Activated T-cell treated with anti-CD3 and anti-CD28 coated beads for 24 hours (primary cell): ENCODE measurements at regions not wholly inside any gene's neighbourhood (a gene's known extent, or its start where the extent isn't known, plus 50 kb on each side); places are given as distances from the start of the nearest gene placed in this dataset.

Experiments used
- DNase-seq: peaks from one replicate; pipeline ENCODE4 v3.0.0-alpha.2; 2020; ENCODE audit warnings: low read depth

DNA sequence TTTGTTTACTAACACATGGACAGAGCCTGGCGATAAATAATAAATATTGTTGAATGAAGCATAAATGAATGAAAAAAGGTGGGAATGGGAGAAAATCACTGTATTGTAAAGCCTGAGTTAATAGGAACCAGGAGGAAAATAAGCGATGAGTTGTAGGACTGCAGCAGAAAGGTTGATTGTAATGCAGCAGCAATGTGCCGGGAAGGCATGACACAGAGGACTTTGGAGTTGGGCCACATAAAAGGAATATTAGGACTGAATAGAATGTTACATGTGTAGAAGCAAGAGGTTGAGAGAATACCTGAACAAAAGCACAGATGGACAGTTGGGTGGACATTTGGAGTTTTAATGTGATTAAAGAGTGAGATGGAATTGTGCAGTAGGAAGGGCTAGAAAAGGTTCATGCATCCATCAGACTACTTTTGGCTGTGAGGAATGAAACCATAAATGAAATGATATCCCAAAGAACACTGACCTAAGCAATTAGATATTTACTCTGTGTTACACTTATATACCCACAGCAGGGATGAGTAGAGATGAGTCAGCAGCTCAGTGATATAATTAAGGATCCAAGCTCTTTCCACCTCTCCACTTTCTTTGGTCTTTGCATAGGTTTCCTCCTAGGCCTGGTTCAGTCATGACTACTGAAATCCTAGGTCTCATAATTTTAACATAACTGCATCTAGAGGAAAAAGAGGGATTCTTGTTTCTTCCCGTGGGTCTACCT is 55.4 kb downstream of the CCER1 start:
- DNase-seq, result no peak

DNA sequence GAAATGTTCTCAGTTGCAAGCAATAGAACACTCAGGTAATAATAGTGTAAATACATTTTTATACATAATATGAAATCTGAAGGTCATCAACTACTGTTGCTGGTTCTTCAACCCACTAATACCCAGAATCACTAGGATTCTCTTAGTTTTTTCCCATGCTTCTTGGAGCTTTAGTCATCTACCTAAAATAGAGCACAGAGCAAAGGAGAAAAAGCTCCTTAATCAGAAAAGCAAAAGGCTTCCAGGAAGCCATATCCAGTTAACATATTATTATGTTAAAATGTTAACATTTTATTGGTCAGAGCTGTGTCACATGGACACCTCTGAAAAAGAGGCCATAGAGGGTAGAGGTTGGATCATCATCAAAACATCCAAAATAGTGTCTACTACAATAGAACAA is 57.0 kb downstream of the CCER1 start:
- DNase-seq, result no peak

DNA sequence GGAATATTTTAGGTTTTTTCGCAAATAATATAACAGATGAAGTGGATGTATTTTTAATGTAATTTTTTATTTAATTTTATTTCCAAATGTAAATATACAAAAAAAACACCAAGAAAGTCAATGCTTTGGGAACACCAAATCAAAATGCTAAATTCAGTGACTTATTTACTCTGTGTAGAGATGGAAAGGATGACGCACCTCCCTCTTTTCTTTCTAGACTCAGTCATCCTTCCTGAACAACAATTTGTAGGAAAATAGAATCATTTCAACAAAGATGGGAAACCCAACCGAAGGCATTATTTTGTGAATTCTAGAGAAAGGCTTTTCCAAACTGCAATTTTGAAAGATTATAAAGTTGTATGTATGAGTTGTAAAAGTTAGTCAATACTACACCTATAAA is 57.7 kb downstream of the CCER1 start:
- no peak for DNase-seq

DNA sequence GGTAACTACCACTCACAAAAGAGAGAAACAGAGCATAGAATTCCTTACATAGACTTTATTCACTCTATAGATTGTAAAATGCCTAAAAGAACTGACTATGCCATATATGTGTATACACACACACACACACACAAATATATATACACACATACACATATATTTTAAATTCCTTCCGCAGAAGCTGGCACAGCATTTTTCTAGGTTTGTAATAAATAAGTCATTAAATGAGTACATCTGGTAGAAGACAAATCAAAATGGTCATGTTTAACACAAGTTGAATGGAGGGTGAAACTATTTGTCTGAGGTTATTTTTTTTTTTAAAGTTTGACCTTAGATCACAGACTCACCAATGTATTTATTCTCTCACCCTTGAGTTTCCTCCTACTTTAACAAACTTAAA is 58.2 kb downstream of the CCER1 start:
- DNase-seq, result no peak

DNA sequence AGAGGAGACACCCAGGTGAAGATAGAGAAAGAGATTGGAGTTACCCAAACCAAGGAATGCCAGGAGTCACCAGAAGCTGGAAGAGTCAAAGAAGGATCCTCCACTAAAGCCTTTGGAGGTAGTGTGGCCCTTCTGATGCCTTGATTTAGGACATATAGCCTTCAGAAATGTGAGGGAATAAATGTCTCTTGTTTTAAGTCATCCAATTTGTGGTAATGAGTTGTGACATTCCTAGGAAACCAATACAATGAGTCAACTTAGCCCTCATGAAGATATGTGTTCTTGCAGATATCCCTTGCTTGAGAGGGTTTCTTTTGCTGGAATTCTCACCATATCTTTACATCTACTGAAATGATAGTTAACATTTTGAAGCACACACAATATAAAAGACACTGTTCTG is 58.8 kb downstream of the CCER1 start:
- DNase-seq, result no peak

DNA sequence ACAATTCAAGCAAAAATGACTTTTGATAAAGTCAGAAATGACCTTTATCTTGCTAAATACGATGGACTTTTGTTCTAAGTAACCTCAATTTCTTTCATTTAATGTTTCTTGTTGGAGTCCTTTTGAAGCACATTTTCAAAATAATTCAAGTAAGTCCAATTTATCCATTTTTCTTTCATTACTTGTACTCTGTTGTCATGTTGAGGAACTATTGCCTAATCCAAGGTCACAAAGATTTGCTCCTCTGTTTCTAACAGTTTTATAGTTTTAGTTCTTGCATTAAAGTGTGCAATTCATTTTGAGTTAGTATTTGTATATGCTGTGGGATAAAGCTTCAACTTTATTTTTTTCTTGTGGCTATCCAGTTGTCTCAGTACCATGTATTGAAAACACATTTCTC is 66.7 kb downstream of the CCER1 start:
- no peak for DNase-seq

DNA sequence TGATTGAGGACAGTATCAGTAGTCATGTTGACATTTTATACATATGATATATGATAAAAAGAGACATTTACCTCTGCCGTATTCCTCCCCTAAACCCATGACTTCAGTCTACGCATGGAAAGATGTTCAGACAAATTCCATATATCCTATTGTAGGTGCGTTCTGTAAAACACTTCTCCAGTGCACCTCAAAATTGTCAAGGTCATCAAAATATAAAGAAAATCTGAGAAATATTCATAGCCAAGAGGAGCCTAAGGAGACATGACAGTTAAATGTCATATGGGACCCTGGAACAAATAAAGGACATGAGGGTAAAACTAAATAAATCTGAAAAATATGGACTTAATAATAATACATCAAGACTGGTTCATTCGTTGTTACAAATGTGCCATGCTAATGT is 71.5 kb downstream of the CCER1 start:
- no peak for DNase-seq

DNA sequence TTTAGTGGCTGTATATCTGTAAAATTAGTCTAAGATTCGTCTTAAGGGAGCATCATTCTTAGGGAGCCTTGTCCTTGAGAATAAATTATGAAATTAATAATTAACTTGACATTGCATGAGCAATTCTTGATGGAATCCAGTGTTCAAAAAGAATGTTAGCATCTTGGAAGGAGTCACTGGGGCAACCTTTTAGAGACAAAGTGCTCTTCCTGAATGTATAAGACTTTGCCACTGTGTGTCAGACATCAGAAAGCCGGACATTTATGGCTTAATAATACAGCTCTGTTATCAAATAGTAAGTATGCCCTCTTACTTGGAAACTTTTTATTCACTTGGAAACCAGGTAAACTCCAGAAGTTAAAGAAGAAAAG is 83.3 kb downstream of the CCER1 start:
- DNase-seq, result no peak

DNA sequence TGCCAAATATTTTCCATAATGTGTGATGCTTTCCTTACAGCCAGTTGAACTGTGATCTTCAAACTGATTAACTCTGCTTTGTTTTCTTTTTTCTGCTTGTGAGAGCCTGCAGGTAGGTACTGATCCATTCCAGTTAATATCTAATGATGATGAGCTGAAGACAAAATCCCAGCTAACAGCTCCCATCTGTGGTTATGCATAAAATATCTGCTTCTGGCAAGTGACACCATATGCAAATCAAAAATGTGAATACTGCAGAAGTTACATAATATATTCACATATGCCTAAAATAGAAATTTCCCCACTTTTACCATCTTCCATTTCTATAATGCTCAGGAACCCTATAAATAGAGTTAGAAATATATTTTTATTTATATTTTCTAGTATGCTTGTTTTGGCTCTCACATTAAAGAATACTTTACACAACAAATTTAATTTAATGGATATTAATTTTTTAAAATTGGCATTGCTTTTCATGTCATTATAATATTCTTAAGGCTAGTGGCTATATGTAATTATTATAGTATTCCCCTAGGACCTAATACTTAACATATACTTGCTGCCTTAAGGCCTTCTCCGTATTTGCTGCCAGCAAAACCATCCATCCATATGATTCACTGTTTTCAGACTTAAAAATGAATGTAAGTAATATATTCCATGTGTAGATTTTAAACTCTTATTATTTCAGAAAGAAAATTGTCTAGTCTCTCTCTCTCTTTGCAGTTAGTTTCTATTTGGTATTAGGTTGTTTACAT is 83.8 kb downstream of the CCER1 start:
- DNase-seq, result no peak

DNA sequence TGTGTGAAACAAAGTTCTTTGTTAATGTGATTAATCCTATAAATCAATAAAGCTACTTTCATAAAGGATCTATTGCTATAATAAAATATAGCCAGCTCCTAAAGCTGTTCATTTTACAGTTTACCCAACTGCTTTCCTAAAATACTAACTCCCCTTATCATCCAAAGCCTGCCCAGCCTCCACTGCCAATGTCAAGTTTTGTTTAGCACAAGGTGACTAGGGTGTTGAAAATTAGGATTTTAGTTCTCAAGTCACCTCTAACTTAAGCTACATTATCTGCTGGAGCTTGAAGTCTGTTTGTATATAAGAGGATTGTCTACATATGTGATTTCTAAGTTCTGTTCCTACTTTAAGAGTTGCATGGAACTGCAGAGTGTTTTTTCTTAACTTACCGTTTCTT is 86.3 kb downstream of the CCER1 start:
- DNase-seq, result no peak

DNA sequence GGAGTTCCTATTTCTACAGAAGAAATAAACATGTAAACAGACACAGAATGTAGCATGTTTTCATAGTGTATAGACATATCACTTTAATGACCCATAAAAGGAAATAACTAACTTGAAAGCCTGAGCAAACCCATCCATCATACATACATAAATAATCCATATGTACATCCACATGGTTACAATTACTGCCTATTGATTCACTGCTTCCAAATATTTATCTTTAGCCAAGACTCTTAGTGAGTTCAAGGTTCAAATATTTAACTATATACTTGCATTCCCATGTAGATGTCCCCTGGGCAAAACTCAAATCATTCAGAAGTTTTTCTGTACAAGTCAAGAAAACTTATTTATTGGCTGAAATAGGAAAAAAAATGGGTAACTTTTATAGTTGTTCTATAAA is 95.4 kb downstream of the CCER1 start:
- DNase-seq, result no peak

DNA sequence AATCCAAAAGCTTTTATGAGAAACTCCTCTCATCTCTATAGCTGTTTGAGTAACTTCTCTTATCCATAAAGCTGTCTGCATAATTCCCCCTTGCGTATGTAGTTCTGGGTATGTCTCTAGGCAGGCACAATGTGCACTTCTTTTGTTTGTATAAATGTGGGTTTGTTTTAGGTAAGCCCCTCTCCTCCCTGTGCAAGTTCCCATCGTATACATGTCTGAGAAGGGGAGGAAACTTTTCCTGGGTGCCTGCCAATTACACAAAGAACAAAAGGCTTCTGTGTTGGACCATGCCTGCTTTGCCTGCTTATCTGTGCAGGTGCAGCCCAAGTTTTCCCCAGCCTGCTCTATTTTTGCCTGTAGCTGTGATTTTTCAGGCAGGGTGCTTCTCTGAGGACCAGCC is 96.7 kb downstream of the CCER1 start:
- DNase-seq, result no peak

DNA sequence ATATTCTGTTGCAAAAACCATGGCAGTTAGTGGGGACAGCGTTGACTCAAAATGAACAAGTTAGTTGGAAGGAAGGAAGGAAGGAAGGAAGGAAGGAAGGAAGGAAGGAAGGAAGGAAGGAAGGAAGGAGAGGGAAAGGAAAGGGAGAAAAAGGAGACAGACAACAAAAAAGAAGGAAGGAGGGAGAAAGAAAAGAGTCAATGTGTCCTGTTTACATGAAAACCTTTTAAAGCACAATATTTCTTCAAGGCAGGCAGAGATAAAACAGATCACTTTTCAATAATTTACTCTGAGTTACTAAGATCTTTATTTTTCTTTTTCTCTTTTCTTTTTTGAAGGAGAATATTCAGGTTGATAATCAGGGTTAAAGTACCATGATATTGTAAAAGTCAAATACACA is 99.4 kb downstream of the CCER1 start:
- DNase-seq, result no peak

DNA sequence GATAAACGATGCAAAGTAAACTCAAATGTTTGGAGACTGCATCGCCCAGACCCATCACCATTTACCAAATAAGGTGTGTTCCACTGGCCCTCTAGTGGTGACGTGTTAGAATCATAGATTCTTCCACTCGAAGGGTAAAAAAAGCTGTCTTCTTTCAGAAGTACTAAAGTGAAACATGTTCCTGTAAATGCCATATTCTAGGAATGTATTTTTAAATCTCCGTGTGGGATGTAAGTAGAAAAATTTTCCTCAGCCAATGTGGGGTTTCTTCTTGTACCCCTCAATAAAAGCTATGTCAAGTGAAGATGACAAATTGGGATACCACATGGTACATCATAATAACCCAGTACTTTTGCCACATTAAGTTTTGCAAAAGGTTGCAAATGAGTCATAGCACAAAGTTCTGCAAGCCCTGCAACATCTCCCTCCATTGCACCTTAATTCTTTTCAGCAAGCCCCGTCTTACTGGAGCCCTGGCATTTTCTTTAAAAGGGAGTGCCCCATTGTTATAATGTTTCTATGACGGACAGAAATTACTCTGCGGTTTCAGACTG is 100.8 kb downstream of the CCER1 start:
- no peak for DNase-seq

DNA sequence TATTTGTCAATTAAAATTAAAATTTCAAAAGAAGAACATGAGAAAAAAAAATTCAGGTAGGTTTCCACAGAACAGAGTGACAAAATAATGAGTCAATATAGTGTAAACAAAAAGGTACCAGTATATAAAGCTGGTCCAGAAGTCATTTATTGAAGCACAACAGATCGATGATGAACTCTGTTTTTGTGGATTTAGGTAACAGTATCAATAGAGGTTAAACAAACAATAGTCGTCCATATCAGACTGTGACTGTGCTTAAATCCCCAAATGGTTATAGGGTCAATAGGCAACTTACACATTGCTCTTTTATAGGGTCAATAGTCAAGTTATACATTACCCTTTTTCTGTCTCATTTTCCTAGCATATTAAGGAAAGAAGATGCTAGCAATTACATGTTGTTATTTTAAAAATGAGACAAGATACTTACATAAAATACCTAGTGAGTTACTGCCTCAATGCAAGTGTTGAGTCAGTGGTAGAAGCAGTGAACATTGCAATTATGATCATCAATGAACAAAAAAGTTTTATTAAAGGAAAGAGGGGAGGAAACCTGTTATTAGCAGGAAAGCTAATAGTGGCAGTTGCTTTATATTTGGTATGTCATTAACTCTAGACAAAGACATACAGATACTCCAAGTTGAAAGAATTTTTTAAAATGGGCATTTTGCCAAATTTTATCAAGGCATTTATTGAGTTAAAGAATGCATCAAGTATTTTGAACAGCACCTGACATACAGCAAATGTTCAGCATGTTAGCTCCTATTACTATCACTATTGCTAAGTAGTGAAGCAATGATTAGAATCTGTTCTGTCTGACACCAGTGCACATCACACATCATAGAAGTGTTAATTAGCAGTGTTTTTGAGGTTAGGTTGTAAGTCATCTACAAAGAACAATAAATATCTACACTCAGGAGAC is 102.9 kb downstream of the CCER1 start:
- DNase-seq, result no peak

DNA sequence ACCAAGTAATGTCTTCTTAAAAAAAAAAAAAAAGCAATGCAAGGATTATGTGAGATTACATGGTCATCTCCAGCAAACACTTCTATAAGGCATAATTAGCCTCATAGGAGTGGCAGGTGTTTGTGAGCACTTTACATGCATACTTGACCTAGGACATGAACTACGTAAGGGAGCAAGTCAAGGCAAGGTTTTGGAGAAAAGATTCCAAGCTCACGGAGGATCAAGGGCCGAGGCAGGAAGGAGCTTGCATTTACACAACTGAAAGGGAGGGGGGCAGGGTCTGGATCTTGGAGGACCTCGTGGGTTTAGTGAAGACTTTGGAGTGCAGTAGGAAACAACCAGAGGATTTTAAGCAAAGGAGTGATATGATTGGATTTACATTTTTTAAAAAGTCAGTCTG is 112.5 kb downstream of the CCER1 start:
- no peak for DNase-seq

DNA sequence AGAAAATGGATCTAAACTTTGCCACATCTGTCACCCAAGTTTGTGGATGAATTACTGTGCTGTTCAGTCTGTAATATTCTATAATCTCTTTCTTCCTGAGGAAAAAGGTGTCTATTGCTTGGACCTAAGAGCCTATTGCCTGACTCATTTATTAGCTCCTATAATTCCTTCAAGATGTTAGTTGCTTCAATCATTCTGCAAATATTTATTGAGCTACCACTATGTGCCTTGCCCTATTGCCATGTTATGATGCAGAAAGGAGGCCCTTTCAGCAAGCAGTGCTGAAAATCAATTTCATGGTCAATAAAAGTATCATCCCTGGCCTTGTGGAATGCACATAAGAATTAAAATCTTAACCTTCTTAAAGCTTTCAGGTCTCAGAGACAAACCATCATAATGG is 113.6 kb downstream of the CCER1 start:
- DNase-seq, result no peak

DNA sequence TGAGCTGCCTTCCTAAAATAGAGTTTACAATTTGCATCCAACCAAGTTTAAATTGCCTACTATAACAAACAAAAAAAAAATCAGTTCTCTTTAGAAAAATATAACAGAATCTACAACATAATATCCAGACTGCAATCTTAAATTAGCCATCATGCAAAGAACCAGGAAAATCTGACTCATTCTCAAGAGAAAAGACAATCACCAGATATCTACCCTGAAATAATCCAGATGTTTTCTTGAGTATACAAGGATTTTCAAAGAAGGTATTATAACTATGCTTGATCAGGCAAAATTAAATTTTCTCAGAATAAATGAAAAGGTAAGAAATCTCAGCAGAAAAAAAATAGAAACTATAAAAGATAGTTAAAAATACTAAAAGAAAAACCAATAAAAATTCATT is 115.6 kb downstream of the CCER1 start:
- no peak for DNase-seq

DNA sequence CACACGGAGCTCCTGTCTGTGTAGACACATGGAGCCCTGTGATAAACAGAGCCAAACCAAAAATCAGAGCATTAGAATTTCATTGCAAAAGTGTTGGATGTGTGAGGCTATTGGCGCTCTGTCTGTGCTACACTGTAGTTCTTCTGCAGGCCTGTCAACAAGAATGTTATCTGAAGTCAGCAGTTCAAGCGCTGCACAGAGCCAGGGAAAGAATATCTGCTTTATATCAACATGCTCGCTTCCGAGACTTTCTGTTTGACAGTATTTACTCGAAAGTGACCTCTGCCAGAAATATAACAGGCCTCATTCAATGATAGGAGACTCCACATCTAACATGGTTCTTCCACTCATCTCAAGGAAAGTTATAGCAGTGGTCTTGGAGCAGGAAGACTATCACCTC is 118.3 kb downstream of the CCER1 start:
- no peak for DNase-seq

DNA sequence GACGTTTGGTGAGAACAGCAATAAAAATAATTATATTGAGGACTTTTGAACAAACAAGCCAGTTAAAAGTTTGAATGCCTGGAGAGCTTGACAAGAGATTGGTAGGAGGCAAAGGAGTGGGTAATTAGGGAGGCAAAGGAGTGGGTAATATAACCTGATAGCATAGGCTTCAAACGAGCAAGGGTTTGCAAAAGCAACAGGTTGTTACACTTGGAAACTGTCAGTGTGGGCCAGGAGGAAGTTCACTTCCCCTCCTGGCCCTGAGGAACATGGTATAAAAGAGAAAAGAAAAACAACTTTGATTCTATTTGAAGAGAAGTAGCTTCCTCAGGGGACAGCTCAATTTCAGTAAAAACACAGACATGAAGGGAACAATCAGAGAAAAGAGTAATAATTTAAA is 121.7 kb downstream of the CCER1 start:
- no peak for DNase-seq

DNA sequence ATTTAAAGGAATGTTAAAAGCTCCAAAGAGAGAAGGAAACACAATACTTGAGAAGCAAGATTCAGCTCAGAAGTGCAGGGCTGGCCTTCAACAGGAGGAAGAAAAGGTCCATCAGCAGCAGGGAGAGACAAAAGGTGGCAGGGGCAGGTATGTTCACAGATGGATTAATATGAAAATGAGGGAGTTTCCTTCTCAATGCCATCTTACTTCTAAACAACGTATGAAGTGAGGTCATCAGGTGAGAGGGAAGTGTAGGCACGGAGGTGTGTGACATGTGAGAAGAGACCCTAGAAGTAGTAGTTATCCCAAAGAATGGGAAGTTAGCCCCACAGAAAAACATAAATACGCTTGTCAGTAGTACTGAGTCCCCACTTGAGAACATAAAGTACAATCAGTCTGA is 122.5 kb downstream of the CCER1 start:
- DNase-seq, result no peak

DNA sequence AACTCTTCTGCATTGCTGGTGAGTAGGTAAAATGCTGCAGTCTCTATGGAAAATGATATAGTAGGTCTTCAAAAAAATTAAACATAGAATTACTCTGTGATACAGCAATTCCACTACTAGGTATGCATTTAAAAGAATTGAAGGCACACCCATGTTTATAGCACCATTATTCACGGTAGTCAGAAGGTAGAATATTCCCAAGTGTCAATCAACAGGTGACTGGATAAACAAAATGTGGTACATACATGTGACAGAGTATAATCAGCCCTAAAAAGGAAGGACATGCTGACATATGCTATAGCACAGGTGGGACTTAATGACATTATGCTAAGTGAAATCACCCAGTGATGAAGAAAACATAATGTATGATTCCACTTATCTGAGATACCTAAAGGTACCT is 123.3 kb downstream of the CCER1 start:
- no peak for DNase-seq

DNA sequence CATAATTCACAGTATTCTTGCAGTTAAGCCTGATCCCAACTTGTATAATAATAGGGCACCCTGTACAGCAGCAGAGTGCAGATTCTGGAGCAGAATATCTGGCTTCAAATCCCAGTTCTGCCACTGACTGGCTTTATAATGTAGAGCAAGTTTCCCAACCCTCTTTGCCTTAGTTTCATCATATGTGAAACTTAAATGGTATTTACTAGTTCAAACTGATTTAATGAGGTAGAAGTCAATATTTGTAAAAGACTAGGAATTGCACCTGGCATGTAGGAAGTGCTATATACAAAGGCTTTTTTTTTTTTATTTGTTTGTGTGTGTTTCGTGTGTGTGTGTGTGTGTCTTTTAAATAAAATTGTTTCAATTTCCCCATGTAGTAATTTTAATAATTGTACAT is 125.9 kb downstream of the CCER1 start:
- no peak for DNase-seq
